Karpas-422 (cell line): ENCODE measurements at regions not wholly inside any gene's neighbourhood (a gene's known extent, or its start where the extent isn't known, plus 50 kb on each side); places are given as distances from the start of the nearest gene placed in this dataset.
"Not testable (repeated sequence)": the region's sequence is repeated elsewhere in the genome, so short reads cannot be mapped to it uniquely, and the experiment has no call there.

ENCODE experiments used
- DNase-seq: peaks from one replicate; pipeline ENCODE4 v3.0.0-alpha.2; 2015
- H2AFZ ChIP-seq: fragments of 200-600 bp; sonication (generic); 2 replicates; pipeline ENCODE4 v1.6.1; 2014; ENCODE audit warnings: antibody characterized with exemption, low read length, mixed read lengths
- H3K27ac ChIP-seq: fragments of 200-600 bp; sonication (generic); 2 replicates; pipeline ENCODE4 v1.5.1; 2014; ENCODE audit warnings: mild to moderate bottlenecking, low read length, moderate library complexity
- H3K27me3 ChIP-seq: fragments of 200-600 bp; sonication (generic); 2 replicates; pipeline ENCODE4 v1.6.1; 2014; ENCODE audit warnings: low read length, mixed read lengths
- H3K36me3 ChIP-seq: fragments of 200-600 bp; sonication (generic); 2 replicates; pipeline ENCODE4 v1.6.1; 2014; ENCODE audit warnings: low read length, mixed read lengths; ENCODE audit not compliant: insufficient read depth
- H3K4me1 ChIP-seq: fragments of 200-600 bp; sonication (generic); 2 replicates; pipeline ENCODE4 v1.6.1; 2014; ENCODE audit warnings: mild to moderate bottlenecking, low read length, mixed read lengths
- H3K4me2 ChIP-seq: fragments of 200-600 bp; sonication (generic); 2 replicates; pipeline ENCODE4 v1.6.1; 2014; ENCODE audit warnings: low read length, low read depth, mild to moderate bottlenecking; ENCODE audit not compliant: poor library complexity, severe bottlenecking
- H3K4me3 ChIP-seq: fragments of 200-600 bp; sonication (generic); 2 replicates; pipeline ENCODE4 v1.5.1; 2014; ENCODE audit warnings: mild to moderate bottlenecking, antibody characterized with exemption, low read length, mixed read lengths
- H3K79me2 ChIP-seq: fragments of 200-600 bp; sonication (generic); 2 replicates; pipeline ENCODE4 v1.6.1; 2014; ENCODE audit warnings: mild to moderate bottlenecking, low read length, mixed read lengths
- H3K9ac ChIP-seq: fragments of 200-600 bp; sonication (generic); 2 replicates; pipeline ENCODE4 v1.6.0; 2014; ENCODE audit warnings: low read length
- H3K9me2 ChIP-seq: fragments of 200-600 bp; sonication (generic), shearing (Covaris generic); replicated peaks from 2 replicates; pipeline ENCODE4 v1.6.0; 2014; ENCODE audit warnings: mild to moderate bottlenecking, low read length, moderate library complexity; ENCODE audit not compliant: insufficient read depth
- H3K9me3 ChIP-seq: fragments of 300-700, 200-600 bp; sonication (generic); 2 replicates; pipeline ENCODE4 v1.6.1; 2014; ENCODE audit warnings: low read length, mixed read lengths
- H4K20me1 ChIP-seq: fragments of 200-600 bp; sonication (generic); 2 replicates; pipeline ENCODE4 v1.6.1; 2014; ENCODE audit warnings: mild to moderate bottlenecking, antibody characterized with exemption, low read length, low read depth; ENCODE audit not compliant: insufficient read depth

GRCh38 chr14:27327095-27327494, 729.3 kb upstream of the NOVA1 start:
- no peak for DNase-seq
- no peaks in the 10 kb centered on the region for H3K4me1 ChIP-seq
- no peak overlapping the region for H2AFZ ChIP-seq
- H3K79me2 ChIP-seq: no peaks in the 10 kb centered on the region
- H3K27ac ChIP-seq: no peak overlapping the region
- no peak overlapping the region for H3K9ac ChIP-seq
- peaks cover 66% of the 10 kb centered on the region for H3K9me3 ChIP-seq
- H3K9me2 ChIP-seq: no peaks in the 10 kb centered on the region
- no peaks in the 10 kb centered on the region for H4K20me1 ChIP-seq
- H3K4me3 ChIP-seq: no peak overlapping the region
- no peak overlapping the region for H3K4me2 ChIP-seq
- H3K27me3 ChIP-seq: no peaks in the 10 kb centered on the region
- H3K36me3 ChIP-seq: no peaks in the 10 kb centered on the region

- Histone ChIP-seq H3K36me3 (no peaks in the 10 kb centered on the region), H3K4me1 (no peaks in the 10 kb centered on the region), H4K20me1 (no peaks in the 10 kb centered on the region), H3K9me3 (peaks cover 47% of the 10 kb centered on the region), H3K4me3 (no peak overlapping the region), H3K27ac (no peak overlapping the region), H2AFZ (no peak overlapping the region), H3K4me2 (no peak overlapping the region), H3K79me2 (no peaks in the 10 kb centered on the region), H3K27me3 (no peaks in the 10 kb centered on the region), H3K9me2 (no peaks in the 10 kb centered on the region), H3K9ac (no peak overlapping the region)
- no peak for DNase-seq
These were observed 740.2 kb upstream of the NOVA1 start for GRCh38 chr14:27338012-27338411.

GRCh38 chr14:27363036-27363435, 765.2 kb upstream of the NOVA1 start:
- not testable (repeated sequence) for H3K4me3 ChIP-seq, H4K20me1 ChIP-seq, H3K4me2 ChIP-seq, H3K36me3 ChIP-seq, H3K9me2 ChIP-seq, H3K27ac ChIP-seq, H3K79me2 ChIP-seq, DNase-seq, H2AFZ ChIP-seq, H3K27me3 ChIP-seq, H3K9ac ChIP-seq, H3K4me1 ChIP-seq
- peaks cover 21% of the 10 kb centered on the region for H3K9me3 ChIP-seq

GRCh38 chr14:27366596-27366995, 768.8 kb upstream of the NOVA1 start:
- H3K27me3 ChIP-seq: no peaks in the 10 kb centered on the region
- no peak overlapping the region for H3K4me3 ChIP-seq
- no peak overlapping the region for H2AFZ ChIP-seq
- no peak overlapping the region for H3K27ac ChIP-seq
- H3K36me3 ChIP-seq: no peaks in the 10 kb centered on the region
- H3K9me2 ChIP-seq: no peaks in the 10 kb centered on the region
- no peaks in the 10 kb centered on the region for H3K79me2 ChIP-seq
- no peaks in the 10 kb centered on the region for H4K20me1 ChIP-seq
- DNase-seq: no peak
- no peak overlapping the region for H3K9ac ChIP-seq
- H3K9me3 ChIP-seq: peaks cover 51% of the 10 kb centered on the region
- no peaks in the 10 kb centered on the region for H3K4me1 ChIP-seq
- no peak overlapping the region for H3K4me2 ChIP-seq

GRCh38 chr14:27367345-27367744, 769.5 kb upstream of the NOVA1 start:
- Histone ChIP-seq H3K36me3 (no peaks in the 10 kb centered on the region), H3K9me3 (peaks cover 58% of the 10 kb centered on the region), H2AFZ (no peak overlapping the region), H4K20me1 (no peaks in the 10 kb centered on the region), H3K4me1 (no peaks in the 10 kb centered on the region), H3K27me3 (no peaks in the 10 kb centered on the region), H3K4me3 (no peak overlapping the region), H3K9me2 (no peaks in the 10 kb centered on the region), H3K79me2 (no peaks in the 10 kb centered on the region), H3K4me2 (no peak overlapping the region), H3K27ac (no peak overlapping the region), H3K9ac (no peak overlapping the region)
- no peak for DNase-seq

GRCh38 chr14:27370074-27370473, 772.2 kb upstream of the NOVA1 start:
- DNase-seq: no peak
- Histone ChIP-seq H3K9me3 (peaks cover 62% of the 10 kb centered on the region), H3K27ac (no peak overlapping the region), H3K4me1 (no peaks in the 10 kb centered on the region), H3K79me2 (no peaks in the 10 kb centered on the region), H3K9ac (no peak overlapping the region), H3K36me3 (no peaks in the 10 kb centered on the region), H4K20me1 (no peaks in the 10 kb centered on the region), H3K9me2 (no peaks in the 10 kb centered on the region), H2AFZ (no peak overlapping the region), H3K4me3 (no peak overlapping the region), H3K27me3 (no peaks in the 10 kb centered on the region), H3K4me2 (no peak overlapping the region)

GRCh38 chr14:27370775-27371174, 772.9 kb upstream of the NOVA1 start:
- Histone ChIP-seq H3K4me3 (no peak overlapping the region), H3K4me1 (no peaks in the 10 kb centered on the region), H2AFZ (no peak overlapping the region), H3K36me3 (no peaks in the 10 kb centered on the region), H3K9ac (no peak overlapping the region), H3K27me3 (no peaks in the 10 kb centered on the region), H3K27ac (no peak overlapping the region), H3K79me2 (no peaks in the 10 kb centered on the region), H3K9me3 (peaks cover 67% of the 10 kb centered on the region), H3K9me2 (no peaks in the 10 kb centered on the region), H4K20me1 (no peaks in the 10 kb centered on the region), H3K4me2 (no peak overlapping the region)
- DNase-seq: no peak

GRCh38 chr14:27371209-27371608, 773.4 kb upstream of the NOVA1 start:
- Histone ChIP-seq H3K4me1 (no peaks in the 10 kb centered on the region), H3K9me3 (peaks cover 68% of the 10 kb centered on the region), H3K36me3 (0 out of 2 replicates have a peak, but pooled peaks cover 2% of the 10 kb centered on the region), H3K4me3 (no peak overlapping the region), H3K9ac (no peak overlapping the region), H3K4me2 (no peak overlapping the region), H4K20me1 (no peaks in the 10 kb centered on the region), H3K79me2 (no peaks in the 10 kb centered on the region), H3K27me3 (no peaks in the 10 kb centered on the region), H3K9me2 (no peaks in the 10 kb centered on the region), H3K27ac (no peak overlapping the region), H2AFZ (no peak overlapping the region)
- no peak for DNase-seq

GRCh38 chr14:27371868-27372267, 774.0 kb upstream of the NOVA1 start:
- no peaks in the 10 kb centered on the region for H3K9me2 ChIP-seq
- H3K4me1 ChIP-seq: no peaks in the 10 kb centered on the region
- H3K36me3 ChIP-seq: 0 out of 2 replicates have a peak, but pooled peaks cover 3% of the 10 kb centered on the region
- H3K27me3 ChIP-seq: no peaks in the 10 kb centered on the region
- H3K4me3 ChIP-seq: no peak overlapping the region
- no peak overlapping the region for H3K9ac ChIP-seq
- no peaks in the 10 kb centered on the region for H4K20me1 ChIP-seq
- no peak overlapping the region for H3K4me2 ChIP-seq
- no peak overlapping the region for H2AFZ ChIP-seq
- H3K79me2 ChIP-seq: no peaks in the 10 kb centered on the region
- peaks cover 66% of the 10 kb centered on the region for H3K9me3 ChIP-seq
- no peak for DNase-seq
- no peak overlapping the region for H3K27ac ChIP-seq
